NT2/D1 (cell line): ENCODE measurements at regions not wholly inside any gene's neighbourhood (a gene's known extent, or its start where the extent isn't known, plus 50 kb on each side); places are given as distances from the start of the nearest gene placed in this dataset.

Experiments used
- DNase-seq: peaks from one replicate; pipeline ENCODE4 v3.0.0-alpha.2; 2011; ENCODE audit warnings: low read depth, low spot score
- H3K27me3 ChIP-seq: 2 replicates; pipeline ENCODE4 v1.6.0; 2011; ENCODE audit warnings: mild to moderate bottlenecking; ENCODE audit not compliant: insufficient read length, insufficient read depth
- H3K36me3 ChIP-seq: 2 replicates; pipeline ENCODE4 v1.6.1; 2011; ENCODE audit warnings: mild to moderate bottlenecking, low read length, mixed read lengths; ENCODE audit not compliant: insufficient read depth, insufficient read length
- H3K4me1 ChIP-seq: 2 replicates; pipeline ENCODE4 v1.5.1; 2011; ENCODE audit not compliant: insufficient read depth, insufficient read length
- H3K4me3 ChIP-seq: 2 replicates; pipeline ENCODE4 v1.5.1; 2011; ENCODE audit warnings: low read depth; ENCODE audit not compliant: insufficient read length
- H3K9ac ChIP-seq: 2 replicates; pipeline ENCODE4 v1.6.0; 2011; ENCODE audit warnings: low read depth; ENCODE audit not compliant: insufficient read length
- H3K9me3 ChIP-seq: 2 replicates; pipeline ENCODE4 v1.5.1; 2011; ENCODE audit warnings: mild to moderate bottlenecking, low read length; ENCODE audit not compliant: insufficient read depth
- SUZ12 ChIP-seq: IDR thresholded peaks from 2 replicates; pipeline ENCODE4 v1.6.1; 2011; ENCODE audit not compliant: insufficient read length, insufficient read depth; ENCODE audit errors: extremely low read depth
- YY1 ChIP-seq: IDR thresholded peaks from 2 replicates; pipeline ENCODE4 v1.6.1; 2011; ENCODE audit not compliant: insufficient read length, insufficient read depth
- ZNF274 ChIP-seq: IDR thresholded peaks from 2 replicates; pipeline ENCODE4 v1.6.1; 2011; ENCODE audit warnings: mild to moderate bottlenecking, low read depth, low read length

- Histone ChIP-seq H3K36me3 (no peaks in the 10 kb centered on the region), H3K4me1 (no peaks in the 10 kb centered on the region), H3K9me3 (no peaks in the 10 kb centered on the region), H3K4me3 (no peak overlapping the region), H3K27me3 (no peaks in the 10 kb centered on the region), H3K9ac (no peak overlapping the region)
- no peak for DNase-seq
- TF ChIP-seq ZNF274, result no peak
- TF ChIP-seq SUZ12, result no peak
- TF ChIP-seq YY1, result no peak
These were observed 596.1 kb upstream of the ZEB2 start for GRCh38 chr2:145116056-145116455.

GRCh38 chr2:145114726-145115125 is 594.8 kb upstream of the ZEB2 start:
- no peak for TF ChIP-seq SUZ12
- no peak for TF ChIP-seq YY1
- no peak for TF ChIP-seq ZNF274
- no peak for DNase-seq

GRCh38 chr2:145112467-145112866 is 592.5 kb upstream of the ZEB2 start:
- Histone ChIP-seq H3K36me3 (no peaks in the 10 kb centered on the region), H3K4me3 (no peak overlapping the region), H3K9ac (no peak overlapping the region), H3K27me3 (no peaks in the 10 kb centered on the region), H3K4me1 (no peaks in the 10 kb centered on the region), H3K9me3 (no peaks in the 10 kb centered on the region)
- DNase-seq, result no peak
- TF ChIP-seq SUZ12, result no peak
- TF ChIP-seq YY1, result no peak
- no peak for TF ChIP-seq ZNF274

More at GRCh38 chr2:145114726-145115125, 594.8 kb upstream of the ZEB2 start:
- no peak overlapping the region for H3K4me3 ChIP-seq
- no peaks in the 10 kb centered on the region for H3K36me3 ChIP-seq
- H3K4me1 ChIP-seq, result no peaks in the 10 kb centered on the region
- H3K27me3 ChIP-seq, result no peaks in the 10 kb centered on the region
- H3K9ac ChIP-seq, result no peak overlapping the region
- no peaks in the 10 kb centered on the region for H3K9me3 ChIP-seq

- Histone ChIP-seq H3K9ac (no peak overlapping the region), H3K9me3 (no peaks in the 10 kb centered on the region), H3K27me3 (no peaks in the 10 kb centered on the region), H3K36me3 (no peaks in the 10 kb centered on the region), H3K4me1 (no peaks in the 10 kb centered on the region), H3K4me3 (no peak overlapping the region)
- TF ChIP-seq ZNF274 (no peak), YY1 (no peak), SUZ12 (no peak)
- no peak for DNase-seq
These were observed 590.9 kb upstream of the ZEB2 start for GRCh38 chr2:145110668-145111356.

- no peaks in the 10 kb centered on the region for H3K4me1 ChIP-seq
- DNase-seq, result no peak
- TF ChIP-seq SUZ12, result no peak
- no peak for TF ChIP-seq YY1
These were observed 589.2 kb upstream of the ZEB2 start for GRCh38 chr2:145108959-145109710.

GRCh38 chr2:145108361-145108778 is 588.5 kb upstream of the ZEB2 start:
- no peak for TF ChIP-seq ZNF274
- no peak for TF ChIP-seq SUZ12
- TF ChIP-seq YY1, result no peak
- DNase-seq, result no peak
- Histone ChIP-seq H3K9me3 (no peaks in the 10 kb centered on the region), H3K4me1 (no peaks in the 10 kb centered on the region), H3K27me3 (no peaks in the 10 kb centered on the region), H3K36me3 (no peaks in the 10 kb centered on the region), H3K9ac (no peak overlapping the region), H3K4me3 (no peak overlapping the region)

More at GRCh38 chr2:145108959-145109710, 589.2 kb upstream of the ZEB2 start:
- H3K27me3 ChIP-seq, result no peaks in the 10 kb centered on the region
- H3K9ac ChIP-seq, result no peak overlapping the region
- no peak overlapping the region for H3K4me3 ChIP-seq
- H3K36me3 ChIP-seq, result no peaks in the 10 kb centered on the region
- no peaks in the 10 kb centered on the region for H3K9me3 ChIP-seq

- no peak overlapping the region for H3K4me3 ChIP-seq
- no peak for DNase-seq
- no peak for TF ChIP-seq YY1
- no peaks in the 10 kb centered on the region for H3K4me1 ChIP-seq
- no peaks in the 10 kb centered on the region for H3K9me3 ChIP-seq
- no peaks in the 10 kb centered on the region for H3K36me3 ChIP-seq
- H3K9ac ChIP-seq, result no peak overlapping the region
- H3K27me3 ChIP-seq, result no peaks in the 10 kb centered on the region
These were observed 586.4 kb upstream of the ZEB2 start for GRCh38 chr2:145106293-145106692.

- Histone ChIP-seq H3K9ac (no peak overlapping the region), H3K4me3 (no peak overlapping the region), H3K36me3 (no peaks in the 10 kb centered on the region), H3K4me1 (no peaks in the 10 kb centered on the region), H3K9me3 (no peaks in the 10 kb centered on the region), H3K27me3 (no peaks in the 10 kb centered on the region)
- no peak for DNase-seq
- TF ChIP-seq ZNF274 (no peak), SUZ12 (no peak), YY1 (no peak)
These were observed 582.8 kb upstream of the ZEB2 start for GRCh38 chr2:145102706-145103105.
